ENCODE measurements at regions not wholly inside any gene's neighbourhood (a gene's known extent, or its start where the extent isn't known, plus 50 kb on each side); places are given as distances from the start of the nearest gene placed in this dataset.

DNA sequence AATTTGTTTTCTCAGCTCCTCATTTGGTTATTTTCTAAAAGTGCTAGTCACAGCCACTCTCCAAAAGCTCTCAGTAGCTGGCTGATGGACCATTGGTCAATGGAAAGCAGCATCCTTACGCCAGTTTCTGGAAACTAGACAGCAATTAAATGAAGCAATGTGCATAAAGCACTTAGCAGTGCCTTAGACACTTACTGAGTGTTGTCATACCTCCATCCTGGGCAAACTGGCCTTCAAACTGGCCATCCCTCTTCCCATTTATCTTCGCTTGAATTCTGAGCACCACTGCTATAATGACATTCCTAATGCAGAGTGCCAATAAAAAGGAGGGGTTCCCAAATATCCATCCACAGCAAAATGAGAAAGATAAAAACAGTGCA, 209.2 kb downstream of the ENC1 start:
- Histone ChIP-seq H3K9me3 (ENCODE audit: low read length) (no peaks in the 10 kb centered on the region), H3K9ac (ENCODE audit: low read length) (no peak overlapping the region), H3K4me1 (ENCODE audit: insufficient read depth, low read length) (no peaks in the 10 kb centered on the region), H3K27me3 (ENCODE audit: control insufficient read depth in 1 of 2, insufficient read depth in 2 of 2, low read length in 2 of 2) (no peaks in the 10 kb centered on the region), H3K27ac (ENCODE audit: low read depth, low read length) (no peak overlapping the region), H3K36me3 (ENCODE audit: insufficient read depth, low read length) (no peaks in the 10 kb centered on the region), H3K4me3 (ENCODE audit: low read depth in 1 of 2, low read length in 2 of 2) (no peak overlapping the region)

DNA sequence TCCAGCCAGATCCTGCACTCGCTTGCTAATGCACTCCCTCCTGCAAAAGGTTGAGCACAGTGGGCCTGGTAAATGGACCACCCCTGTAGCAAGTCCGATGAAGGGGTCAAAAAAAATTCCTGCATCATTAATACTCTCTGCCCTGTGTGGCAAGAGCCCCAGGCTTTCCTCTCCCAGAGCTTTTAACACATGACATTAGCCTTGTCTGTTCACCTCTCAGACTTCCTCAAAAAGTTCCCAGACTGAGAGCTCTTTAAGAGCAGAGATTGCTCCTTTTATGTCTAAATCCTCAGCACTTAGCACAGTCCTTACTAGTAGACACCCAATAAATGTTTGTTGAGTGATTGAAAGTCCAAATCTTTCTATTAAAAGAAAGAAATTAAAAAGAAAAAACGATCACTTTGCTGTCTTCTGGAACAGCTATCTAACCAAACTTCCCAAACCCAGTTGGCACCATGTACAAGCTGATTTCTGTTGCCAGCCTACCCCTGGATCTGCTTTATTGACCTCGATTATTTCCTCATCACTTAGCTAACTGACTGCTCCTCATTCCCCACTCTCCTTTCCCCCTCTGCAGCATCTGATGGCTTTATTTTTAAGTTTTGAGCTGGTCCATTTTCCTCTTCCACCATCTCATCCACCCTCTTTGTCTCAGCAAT, 209.8 kb downstream of the ENC1 start:
- Histone ChIP-seq H3K4me3 (ENCODE audit: low read depth in 1 of 2, low read length in 2 of 2) (no peak overlapping the region), H3K9ac (ENCODE audit: low read length) (no peak overlapping the region), H3K27ac (ENCODE audit: low read depth, low read length) (no peak overlapping the region), H3K27me3 (ENCODE audit: control insufficient read depth in 1 of 2, insufficient read depth in 2 of 2, low read length in 2 of 2) (no peaks in the 10 kb centered on the region), H3K4me1 (ENCODE audit: insufficient read depth, low read length) (no peaks in the 10 kb centered on the region), H3K36me3 (ENCODE audit: insufficient read depth, low read length) (no peaks in the 10 kb centered on the region), H3K9me3 (ENCODE audit: low read length) (no peaks in the 10 kb centered on the region)

- H3K27ac ChIP-seq (ENCODE audit: low read depth, low read length): no peak overlapping the region
Observed at GRCh38 chr5:74429495-74429894, 211.0 kb downstream of the ENC1 start.

GRCh38 chr5:74428876-74429275, 211.7 kb downstream of the ENC1 start:
- Histone ChIP-seq H3K27ac (ENCODE audit: low read depth, low read length) (no peak overlapping the region), H3K4me1 (ENCODE audit: insufficient read depth, low read length) (no peaks in the 10 kb centered on the region), H3K36me3 (ENCODE audit: insufficient read depth, low read length) (no peaks in the 10 kb centered on the region), H3K9ac (ENCODE audit: low read length) (no peak overlapping the region), H3K9me3 (ENCODE audit: low read length) (no peaks in the 10 kb centered on the region), H3K4me3 (ENCODE audit: low read depth in 1 of 2, low read length in 2 of 2) (no peak overlapping the region), H3K27me3 (ENCODE audit: control insufficient read depth in 1 of 2, insufficient read depth in 2 of 2, low read length in 2 of 2) (no peaks in the 10 kb centered on the region)

More at GRCh38 chr5:74429495-74429894, 211.0 kb downstream of the ENC1 start:
- Histone ChIP-seq H3K9me3 (ENCODE audit: low read length) (no peaks in the 10 kb centered on the region), H3K4me1 (ENCODE audit: insufficient read depth, low read length) (no peaks in the 10 kb centered on the region), H3K36me3 (ENCODE audit: insufficient read depth, low read length) (no peaks in the 10 kb centered on the region), H3K4me3 (ENCODE audit: low read depth in 1 of 2, low read length in 2 of 2) (no peak overlapping the region), H3K9ac (ENCODE audit: low read length) (no peak overlapping the region), H3K27me3 (ENCODE audit: control insufficient read depth in 1 of 2, insufficient read depth in 2 of 2, low read length in 2 of 2) (no peaks in the 10 kb centered on the region)

DNA sequence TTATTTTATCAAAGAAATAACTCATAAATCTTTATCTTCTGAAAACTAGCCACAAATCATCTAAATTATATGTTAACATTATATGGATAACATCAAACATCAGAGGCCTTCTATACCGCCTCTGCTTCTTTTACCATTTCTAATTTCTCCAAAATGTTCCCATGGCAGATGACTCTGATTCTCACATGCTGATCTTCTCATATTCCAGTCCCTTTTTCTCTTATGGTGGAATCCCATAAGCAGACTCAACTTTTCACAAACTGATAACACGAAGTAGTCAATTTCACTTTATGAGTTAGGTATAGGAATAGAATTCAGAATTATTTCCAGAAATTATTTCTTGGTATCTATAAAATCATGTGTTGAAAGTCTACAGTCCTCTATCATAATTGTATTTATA, 212.3 kb downstream of the ENC1 start:
- Histone ChIP-seq H3K27me3 (ENCODE audit: control insufficient read depth in 1 of 2, insufficient read depth in 2 of 2, low read length in 2 of 2) (no peaks in the 10 kb centered on the region), H3K9me3 (ENCODE audit: low read length) (no peaks in the 10 kb centered on the region), H3K4me1 (ENCODE audit: insufficient read depth, low read length) (no peaks in the 10 kb centered on the region), H3K27ac (ENCODE audit: low read depth, low read length) (no peak overlapping the region), H3K4me3 (ENCODE audit: low read depth in 1 of 2, low read length in 2 of 2) (no peak overlapping the region), H3K9ac (ENCODE audit: low read length) (no peak overlapping the region), H3K36me3 (ENCODE audit: insufficient read depth, low read length) (no peaks in the 10 kb centered on the region)

DNA sequence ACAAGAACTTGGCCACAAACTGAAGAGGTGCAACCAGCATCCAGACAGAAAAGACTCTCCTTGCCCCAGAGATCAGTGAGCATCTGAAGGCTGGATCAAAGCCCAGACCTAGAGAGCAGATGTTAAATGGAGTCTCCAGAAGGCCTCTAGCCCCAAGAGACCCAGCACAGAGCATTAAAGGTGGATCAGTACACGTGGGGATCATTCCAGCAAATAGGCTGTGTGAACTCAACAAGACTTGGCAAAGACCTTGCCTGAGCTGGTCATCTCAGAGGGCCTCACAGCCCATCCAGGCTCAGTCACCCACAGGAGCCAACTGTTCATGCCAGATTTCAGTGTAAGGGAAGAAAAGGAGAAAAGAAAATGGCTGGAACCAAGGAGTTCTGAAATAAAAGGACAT, 214.0 kb downstream of the ENC1 start:
- H3K9me3 ChIP-seq (ENCODE audit: low read length): no peaks in the 10 kb centered on the region
- no peak overlapping the region for H3K9ac ChIP-seq (ENCODE audit: low read length)
- H3K4me3 ChIP-seq (ENCODE audit: low read depth in 1 of 2, low read length in 2 of 2): no peak overlapping the region
- H3K27ac ChIP-seq (ENCODE audit: low read depth, low read length): no peak overlapping the region
- H3K36me3 ChIP-seq (ENCODE audit: insufficient read depth, low read length): no peaks in the 10 kb centered on the region
- no peaks in the 10 kb centered on the region for H3K4me1 ChIP-seq (ENCODE audit: insufficient read depth, low read length)
- no peaks in the 10 kb centered on the region for H3K27me3 ChIP-seq (ENCODE audit: control insufficient read depth in 1 of 2, insufficient read depth in 2 of 2, low read length in 2 of 2)

DNA sequence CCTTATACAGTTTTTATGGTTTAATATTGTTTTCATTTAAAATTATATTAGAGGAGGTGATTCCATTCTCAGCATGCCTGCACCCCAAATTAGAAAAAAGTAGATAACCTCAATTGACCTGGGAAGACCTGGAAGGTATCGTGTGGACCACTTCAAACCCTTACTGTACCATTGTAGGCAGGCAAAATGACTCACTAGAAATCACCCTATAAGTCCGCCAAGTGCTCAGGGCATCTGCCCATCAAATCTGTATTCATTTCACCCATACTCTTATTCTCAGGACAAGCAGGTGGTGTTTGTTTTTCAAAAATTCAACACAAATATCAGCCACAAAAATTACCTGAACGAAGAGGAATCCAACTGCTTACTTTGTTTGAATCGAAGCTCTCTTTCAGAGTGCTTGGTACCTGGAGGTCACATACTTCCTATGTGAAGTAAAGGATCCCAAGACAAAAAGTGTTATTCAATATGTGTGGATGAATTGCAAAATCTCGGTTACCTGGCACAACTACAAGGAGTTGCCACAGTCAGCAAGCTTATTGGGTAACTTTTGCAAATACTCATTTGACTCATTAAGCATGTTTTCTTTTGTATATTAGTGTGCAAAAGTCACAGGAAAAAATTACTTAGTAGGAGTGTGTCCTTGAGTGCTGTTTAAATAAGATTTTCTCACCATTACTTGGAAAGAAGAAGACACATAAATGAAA, 216.2 kb downstream of the ENC1 start:
- Histone ChIP-seq H3K4me3 (ENCODE audit: low read depth in 1 of 2, low read length in 2 of 2) (no peak overlapping the region), H3K36me3 (ENCODE audit: insufficient read depth, low read length) (no peaks in the 10 kb centered on the region), H3K4me1 (ENCODE audit: insufficient read depth, low read length) (no peaks in the 10 kb centered on the region), H3K27me3 (ENCODE audit: control insufficient read depth in 1 of 2, insufficient read depth in 2 of 2, low read length in 2 of 2) (no peaks in the 10 kb centered on the region), H3K9me3 (ENCODE audit: low read length) (no peaks in the 10 kb centered on the region), H3K9ac (ENCODE audit: low read length) (no peak overlapping the region), H3K27ac (ENCODE audit: low read depth, low read length) (no peak overlapping the region)

GRCh38 chr5:74423383-74423782, 217.1 kb downstream of the ENC1 start:
- H3K9ac ChIP-seq (ENCODE audit: low read length): no peak overlapping the region
- H3K36me3 ChIP-seq (ENCODE audit: insufficient read depth, low read length): no peaks in the 10 kb centered on the region
- H3K27me3 ChIP-seq (ENCODE audit: control insufficient read depth in 1 of 2, insufficient read depth in 2 of 2, low read length in 2 of 2): no peaks in the 10 kb centered on the region
- no peaks in the 10 kb centered on the region for H3K4me1 ChIP-seq (ENCODE audit: insufficient read depth, low read length)
- H3K9me3 ChIP-seq (ENCODE audit: low read length): no peaks in the 10 kb centered on the region
- no peak overlapping the region for H3K4me3 ChIP-seq (ENCODE audit: low read depth in 1 of 2, low read length in 2 of 2)
- no peak overlapping the region for H3K27ac ChIP-seq (ENCODE audit: low read depth, low read length)

GRCh38 chr5:74422671-74423070, 217.9 kb downstream of the ENC1 start:
- H3K27ac ChIP-seq (ENCODE audit: low read depth, low read length): no peak overlapping the region
- H3K4me3 ChIP-seq (ENCODE audit: low read depth in 1 of 2, low read length in 2 of 2): no peak overlapping the region
- H3K9me3 ChIP-seq (ENCODE audit: low read length): no peaks in the 10 kb centered on the region
- no peaks in the 10 kb centered on the region for H3K27me3 ChIP-seq (ENCODE audit: control insufficient read depth in 1 of 2, insufficient read depth in 2 of 2, low read length in 2 of 2)
- no peak overlapping the region for H3K9ac ChIP-seq (ENCODE audit: low read length)
- no peaks in the 10 kb centered on the region for H3K4me1 ChIP-seq (ENCODE audit: insufficient read depth, low read length)
- no peaks in the 10 kb centered on the region for H3K36me3 ChIP-seq (ENCODE audit: insufficient read depth, low read length)

DNA sequence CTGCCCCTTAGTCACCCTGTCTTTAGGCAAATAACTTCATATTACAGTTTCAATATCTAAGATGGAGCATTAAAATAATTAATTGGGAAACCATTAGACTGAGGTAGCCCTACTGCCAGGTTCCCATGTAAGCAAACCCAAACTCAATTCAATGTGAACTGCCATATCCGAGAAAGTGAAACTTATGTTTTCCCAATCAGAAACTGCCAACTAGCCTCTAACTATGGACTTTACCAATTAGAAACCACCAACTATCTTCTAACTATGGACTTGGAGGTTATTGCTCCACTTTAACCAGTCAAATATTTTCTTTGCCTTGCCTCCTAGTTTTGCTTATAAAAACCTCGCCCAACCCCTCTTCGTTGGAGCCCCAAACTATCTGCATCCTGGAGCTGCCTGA, 218.5 kb downstream of the ENC1 start:
- H3K27me3 ChIP-seq (ENCODE audit: control insufficient read depth in 1 of 2, insufficient read depth in 2 of 2, low read length in 2 of 2): no peaks in the 10 kb centered on the region
- no peak overlapping the region for H3K4me3 ChIP-seq (ENCODE audit: low read depth in 1 of 2, low read length in 2 of 2)
- no peaks in the 10 kb centered on the region for H3K36me3 ChIP-seq (ENCODE audit: insufficient read depth, low read length)
- H3K4me1 ChIP-seq (ENCODE audit: insufficient read depth, low read length): no peaks in the 10 kb centered on the region
- H3K27ac ChIP-seq (ENCODE audit: low read depth, low read length): no peak overlapping the region
- H3K9ac ChIP-seq (ENCODE audit: low read length): no peak overlapping the region
- no peaks in the 10 kb centered on the region for H3K9me3 ChIP-seq (ENCODE audit: low read length)

DNA sequence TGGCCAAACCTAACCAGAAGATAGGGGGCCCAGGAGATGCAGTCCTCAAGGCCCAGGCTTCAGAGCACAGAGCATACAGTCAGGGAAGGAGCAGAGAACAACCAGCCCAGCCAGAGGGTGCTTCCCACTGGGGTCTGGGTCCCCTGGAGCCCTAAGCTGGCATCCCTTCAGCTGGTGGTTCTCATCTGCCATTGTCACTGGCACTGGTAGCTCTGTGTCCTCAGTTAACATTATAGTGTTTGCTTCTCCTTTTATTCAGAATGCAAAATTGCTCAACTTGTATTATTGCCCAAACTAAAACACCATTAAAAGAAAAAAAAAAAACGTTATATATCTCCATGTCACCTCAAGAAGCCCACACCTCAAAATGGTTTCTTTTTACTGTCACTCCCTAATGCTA, 219.2 kb downstream of the ENC1 start:
- H3K9me3 ChIP-seq (ENCODE audit: low read length): no peaks in the 10 kb centered on the region
- H3K4me3 ChIP-seq (ENCODE audit: low read depth in 1 of 2, low read length in 2 of 2): no peak overlapping the region
- no peak overlapping the region for H3K27ac ChIP-seq (ENCODE audit: low read depth, low read length)
- H3K36me3 ChIP-seq (ENCODE audit: insufficient read depth, low read length): no peaks in the 10 kb centered on the region
- H3K9ac ChIP-seq (ENCODE audit: low read length): no peak overlapping the region
- H3K27me3 ChIP-seq (ENCODE audit: control insufficient read depth in 1 of 2, insufficient read depth in 2 of 2, low read length in 2 of 2): no peaks in the 10 kb centered on the region
- no peaks in the 10 kb centered on the region for H3K4me1 ChIP-seq (ENCODE audit: insufficient read depth, low read length)

DNA sequence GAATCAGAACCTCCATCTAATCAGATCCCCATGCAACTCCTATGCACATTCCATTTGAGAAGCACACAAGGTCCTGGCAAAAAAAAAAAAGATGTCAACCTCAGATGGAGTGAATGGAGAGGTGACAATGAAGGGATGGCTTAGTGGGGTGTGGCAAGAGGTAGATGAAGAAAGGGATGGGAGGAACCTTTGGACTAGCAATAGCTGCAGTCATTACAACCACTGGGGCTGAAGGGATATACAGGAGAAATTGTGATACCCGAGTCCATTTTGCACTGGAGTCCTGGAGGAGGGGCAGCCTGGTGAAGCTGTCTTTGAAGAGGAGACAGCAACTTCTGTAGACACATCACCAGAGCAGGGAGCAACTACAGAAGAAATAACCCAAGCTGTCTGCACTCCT, 219.6 kb downstream of the ENC1 start:
- Histone ChIP-seq H3K9me3 (ENCODE audit: low read length) (no peaks in the 10 kb centered on the region), H3K36me3 (ENCODE audit: insufficient read depth, low read length) (no peaks in the 10 kb centered on the region), H3K27ac (ENCODE audit: low read depth, low read length) (no peak overlapping the region), H3K4me1 (ENCODE audit: insufficient read depth, low read length) (no peaks in the 10 kb centered on the region), H3K4me3 (ENCODE audit: low read depth in 1 of 2, low read length in 2 of 2) (no peak overlapping the region), H3K9ac (ENCODE audit: low read length) (no peak overlapping the region), H3K27me3 (ENCODE audit: control insufficient read depth in 1 of 2, insufficient read depth in 2 of 2, low read length in 2 of 2) (no peaks in the 10 kb centered on the region)
